GM18511 (cell line): ENCODE measurements at regions not wholly inside any gene's neighbourhood (a gene's known extent, or its start where the extent isn't known, plus 50 kb on each side); places are given as distances from the start of the nearest gene placed in this dataset.

Experiments
- ATAC-seq: cut with Tn5 transposase; IDR thresholded peaks from one replicate; pipeline ENCODE4 v1.9.1; 2021; ENCODE audit warnings: mild to moderate bottlenecking, moderate library complexity; ENCODE audit not compliant: unreplicated experiment

GRCh38 chr13:106710266-106710665 lies 142.3 kb upstream of the ARGLU1 start:
- ATAC-seq: no peak

GRCh38 chr13:106709522-106709921 lies 141.6 kb upstream of the ARGLU1 start:
- ATAC-seq: no peak

GRCh38 chr13:106702505-106702904 lies 134.6 kb upstream of the ARGLU1 start:
- ATAC-seq: no peak

GRCh38 chr13:106701771-106702341 lies 133.9 kb upstream of the ARGLU1 start:
- no peak for ATAC-seq

GRCh38 chr13:106700439-106700838 lies 132.5 kb upstream of the ARGLU1 start:
- ATAC-seq: no peak

- no peak for ATAC-seq
Measured at GRCh38 chr13:106700007-106700406, 132.1 kb upstream of the ARGLU1 start.

- ATAC-seq: no peak
Measured at GRCh38 chr13:106699311-106699710, 131.4 kb upstream of the ARGLU1 start.

GRCh38 chr13:106696719-106697118 lies 128.8 kb upstream of the ARGLU1 start:
- ATAC-seq: no peak

- ATAC-seq: no peak
Measured at GRCh38 chr13:106696140-106696539, 128.2 kb upstream of the ARGLU1 start.

GRCh38 chr13:106695139-106695538 lies 127.2 kb upstream of the ARGLU1 start:
- no peak for ATAC-seq

- ATAC-seq: no peak
Measured at GRCh38 chr13:106691861-106692260, 123.9 kb upstream of the ARGLU1 start.

- ATAC-seq: no peak
Measured at GRCh38 chr13:106691341-106691740, 123.4 kb upstream of the ARGLU1 start.

- no peak for ATAC-seq
Measured at GRCh38 chr13:106690779-106691178, 122.8 kb upstream of the ARGLU1 start.

- no peak for ATAC-seq
Measured at GRCh38 chr13:106689906-106690305, 122.0 kb upstream of the ARGLU1 start.

- ATAC-seq: no peak
Measured at GRCh38 chr13:106688940-106689339, 121.0 kb upstream of the ARGLU1 start.

GRCh38 chr13:106686163-106686562 lies 118.2 kb upstream of the ARGLU1 start:
- no peak for ATAC-seq

- no peak for ATAC-seq
Measured at GRCh38 chr13:106685143-106685542, 117.2 kb upstream of the ARGLU1 start.

- no peak for ATAC-seq
Measured at GRCh38 chr13:106683918-106684317, 116.0 kb upstream of the ARGLU1 start.

- no peak for ATAC-seq
Measured at GRCh38 chr13:106683179-106683578, 115.2 kb upstream of the ARGLU1 start.

GRCh38 chr13:106681997-106682396 lies 114.1 kb upstream of the ARGLU1 start:
- no peak for ATAC-seq

- ATAC-seq: no peak
Measured at GRCh38 chr13:106681536-106681935, 113.6 kb upstream of the ARGLU1 start.

- no peak for ATAC-seq
Measured at GRCh38 chr13:106680796-106681472, 113.0 kb upstream of the ARGLU1 start.
